GM12874 (cell line): ENCODE measurements at regions not wholly inside any gene's neighbourhood (a gene's known extent, or its start where the extent isn't known, plus 50 kb on each side); places are given as distances from the start of the nearest gene placed in this dataset.

Source experiments
- TF ChIP-seq, protein P1 (sequence below): IDR thresholded peaks from 2 replicates; pipeline ENCODE4 v1.5.1; 2011; ENCODE audit warnings: low read depth, mild to moderate bottlenecking, control low read depth, low read length, moderate library complexity; ENCODE audit not compliant: insufficient read depth

DNA sequence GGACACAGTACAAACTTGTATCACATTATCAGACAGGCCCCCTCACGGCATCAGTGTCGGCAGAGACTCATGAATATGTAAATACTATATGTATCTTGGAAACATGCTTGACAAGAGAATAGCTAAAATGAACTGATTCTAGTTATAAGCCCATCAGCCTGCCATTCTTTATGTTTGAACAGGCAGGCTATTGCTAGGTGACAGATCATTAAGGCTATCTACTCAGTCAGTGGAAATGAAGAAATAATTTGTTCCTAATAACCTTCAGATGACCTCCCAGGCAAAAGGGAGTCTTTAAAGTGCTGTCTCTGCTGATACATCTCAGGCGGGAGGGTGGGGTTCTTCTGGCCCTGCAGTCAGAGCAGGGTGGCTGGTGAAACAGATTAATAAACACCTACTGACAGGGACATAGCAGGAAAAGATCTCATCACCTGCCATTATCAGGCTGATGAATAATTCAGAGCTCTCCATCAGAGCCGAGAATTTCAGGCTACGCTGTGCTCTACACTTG is 394.2 kb downstream of the RASEF start:
- TF ChIP-seq, protein P1, sequence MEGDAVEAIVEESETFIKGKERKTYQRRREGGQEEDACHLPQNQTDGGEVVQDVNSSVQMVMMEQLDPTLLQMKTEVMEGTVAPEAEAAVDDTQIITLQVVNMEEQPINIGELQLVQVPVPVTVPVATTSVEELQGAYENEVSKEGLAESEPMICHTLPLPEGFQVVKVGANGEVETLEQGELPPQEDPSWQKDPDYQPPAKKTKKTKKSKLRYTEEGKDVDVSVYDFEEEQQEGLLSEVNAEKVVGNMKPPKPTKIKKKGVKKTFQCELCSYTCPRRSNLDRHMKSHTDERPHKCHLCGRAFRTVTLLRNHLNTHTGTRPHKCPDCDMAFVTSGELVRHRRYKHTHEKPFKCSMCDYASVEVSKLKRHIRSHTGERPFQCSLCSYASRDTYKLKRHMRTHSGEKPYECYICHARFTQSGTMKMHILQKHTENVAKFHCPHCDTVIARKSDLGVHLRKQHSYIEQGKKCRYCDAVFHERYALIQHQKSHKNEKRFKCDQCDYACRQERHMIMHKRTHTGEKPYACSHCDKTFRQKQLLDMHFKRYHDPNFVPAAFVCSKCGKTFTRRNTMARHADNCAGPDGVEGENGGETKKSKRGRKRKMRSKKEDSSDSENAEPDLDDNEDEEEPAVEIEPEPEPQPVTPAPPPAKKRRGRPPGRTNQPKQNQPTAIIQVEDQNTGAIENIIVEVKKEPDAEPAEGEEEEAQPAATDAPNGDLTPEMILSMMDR = no peak

DNA sequence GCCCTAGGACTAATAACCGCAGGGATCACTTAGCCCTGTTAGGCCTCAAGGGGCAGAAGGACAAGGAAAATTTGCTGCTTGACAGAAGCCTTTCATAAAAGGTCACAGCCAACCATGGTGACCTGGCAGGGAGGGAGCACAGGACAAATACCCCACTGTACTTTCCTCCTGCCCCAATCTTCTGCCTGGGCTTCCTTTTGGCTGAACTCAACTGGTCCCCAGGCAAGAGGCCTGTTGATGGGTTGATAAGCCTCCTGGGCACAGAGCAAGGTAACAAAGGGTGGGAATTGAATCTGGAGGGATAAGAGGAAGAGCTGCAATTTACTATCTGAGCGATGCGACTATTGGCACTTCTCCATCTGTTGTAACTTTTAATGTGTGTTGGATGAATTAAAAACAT is 392.9 kb downstream of the RASEF start:
- TF ChIP-seq, protein P1 = no peak

DNA sequence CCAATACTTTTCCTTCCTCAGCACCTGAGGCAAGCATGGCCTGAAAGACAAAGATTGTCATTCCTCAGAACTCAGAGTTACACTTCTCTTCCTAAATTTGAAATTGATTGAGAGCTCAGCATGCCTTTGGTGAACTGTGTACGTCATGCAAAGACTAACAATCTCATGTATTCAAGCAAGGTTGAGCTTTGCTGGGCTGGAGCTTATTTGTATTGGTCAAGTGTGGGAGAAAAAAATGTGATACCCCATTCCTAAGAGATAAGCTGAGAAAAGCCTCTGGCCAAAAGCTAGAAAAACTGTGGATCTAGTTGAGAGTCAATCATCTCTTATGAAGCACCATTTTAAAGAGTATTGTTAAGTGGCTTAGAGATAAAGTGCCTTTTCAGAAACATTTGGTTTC is 392.2 kb downstream of the RASEF start:
- TF ChIP-seq, protein P1 = no peak

DNA sequence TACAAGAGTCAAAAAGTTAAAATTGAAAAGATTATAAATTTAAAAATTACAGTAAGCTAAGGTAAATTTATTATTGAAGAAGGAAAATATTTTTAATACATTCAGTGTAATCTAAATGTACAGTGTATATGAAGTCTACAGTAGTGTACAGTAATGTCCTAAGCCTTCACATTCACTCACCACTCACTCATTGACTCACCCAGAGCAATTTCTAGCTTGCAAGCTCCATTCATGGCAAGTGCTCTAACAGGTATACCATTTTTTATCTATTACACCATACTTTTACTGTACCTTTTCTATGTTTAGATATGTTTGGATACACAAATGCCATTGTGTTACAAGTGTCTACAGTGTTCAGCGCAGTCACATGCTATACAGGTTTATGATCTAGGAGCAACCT is 389.7 kb downstream of the RASEF start:
- TF ChIP-seq, protein P1 = no peak

DNA sequence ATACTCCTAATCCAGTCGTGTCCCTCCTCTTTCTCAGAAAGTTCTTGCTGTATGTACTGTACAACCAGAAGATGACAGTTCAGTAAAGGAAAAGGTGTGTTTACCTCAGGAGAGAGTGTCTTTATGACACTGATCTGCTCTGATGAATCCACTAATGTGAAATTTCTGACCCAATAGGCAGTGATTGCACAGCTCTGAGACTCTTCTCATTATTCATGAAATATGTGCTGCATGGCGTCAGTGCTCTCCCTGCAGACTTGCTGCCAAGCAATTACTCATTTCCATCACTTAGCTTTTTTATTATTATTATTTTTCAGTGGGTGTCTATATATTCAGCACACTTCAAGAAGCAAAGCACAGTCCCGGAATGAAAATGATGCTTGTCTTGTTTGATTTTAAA is 389.0 kb downstream of the RASEF start:
- TF ChIP-seq, protein P1 = no peak

DNA sequence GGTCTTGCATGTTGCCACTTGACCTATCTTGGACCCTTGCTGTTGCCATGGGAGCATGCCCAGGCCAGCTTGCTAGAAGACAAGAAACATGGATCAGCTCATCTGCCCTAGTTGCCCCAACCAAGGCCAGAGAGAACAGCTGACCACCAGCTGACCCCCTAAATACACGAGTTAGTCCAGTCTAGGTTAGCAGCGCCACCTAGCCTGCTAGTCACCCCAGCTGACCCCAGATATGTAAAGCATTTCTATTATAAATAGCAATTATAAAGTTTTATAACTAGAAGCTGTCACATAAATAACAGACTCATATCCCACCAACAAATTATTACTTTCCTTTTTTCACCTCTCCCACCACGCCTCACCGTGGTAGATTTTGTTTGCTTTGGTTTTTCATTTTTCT is 387.8 kb downstream of the RASEF start:
- TF ChIP-seq, protein P1 = no peak

DNA sequence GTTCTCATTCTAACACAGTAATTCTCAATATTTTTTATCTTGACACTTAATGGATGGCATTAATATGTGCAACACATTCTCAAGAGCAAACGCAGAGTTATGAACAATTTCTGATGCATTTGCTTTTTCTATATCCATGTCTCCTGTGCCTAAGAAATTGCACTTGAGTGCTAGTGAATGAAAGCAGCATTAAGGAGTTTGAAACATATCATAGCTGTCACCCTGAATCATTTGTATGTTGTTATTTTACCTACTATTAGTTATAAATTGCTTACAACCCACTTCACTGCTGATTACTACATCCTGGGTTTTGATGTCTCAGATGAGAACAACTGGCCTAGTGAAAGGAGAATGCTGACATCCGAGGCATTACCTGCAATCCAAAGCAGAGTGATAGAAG is 387.3 kb downstream of the RASEF start:
- TF ChIP-seq, protein P1 = no peak
